Fibroblast of lung (primary cell): ENCODE measurements at regions not wholly inside any gene's neighbourhood (a gene's known extent, or its start where the extent isn't known, plus 50 kb on each side); places are given as distances from the start of the nearest gene placed in this dataset.

Experiments
- DNase-seq, 2 donors: peaks; one replicate each; pipeline versions ENCODE4 v3.0.0 to v3.0.0-alpha.2; 2010; ENCODE audit warnings: low read depth in 2 of 2
- H2AFZ ChIP-seq: 2 replicates; pipeline ENCODE4 v1.5.1; 2012; ENCODE audit warnings: low read length, control low read depth, inconsistent platforms
- H3K27ac ChIP-seq: 2 replicates; pipeline ENCODE4 v1.5.1; 2011; ENCODE audit warnings: low read length, control low read depth; ENCODE audit not compliant: insufficient read depth
- H3K27me3 ChIP-seq: 2 replicates; pipeline ENCODE4 v1.5.1; 2011; ENCODE audit warnings: mild to moderate bottlenecking, low read length; ENCODE audit not compliant: control insufficient read depth, insufficient read depth
- H3K36me3 ChIP-seq: 2 replicates; pipeline ENCODE4 v1.5.1; 2011; ENCODE audit warnings: low read length; ENCODE audit not compliant: control insufficient read depth, insufficient read depth
- H3K4me1 ChIP-seq: 2 replicates; pipeline ENCODE4 v1.5.1; 2011; ENCODE audit warnings: low read length; ENCODE audit not compliant: control insufficient read depth, insufficient read depth; ENCODE audit errors: extremely low read depth
- H3K4me2 ChIP-seq: 2 replicates; pipeline ENCODE4 v1.5.1; 2011; ENCODE audit warnings: low read length, control low read depth; ENCODE audit not compliant: insufficient read depth; ENCODE audit errors: extremely low read depth
- H3K4me3 ChIP-seq, 4 experiments: fragments of 200-600 bp in 1 of 4; sonication (generic) in 1 of 4; replicated peaks in 1 of 4; 2 replicates each; pipeline ENCODE4 v1.5.1; 2011 to 2016; ENCODE audit warnings: low read length in 4 of 4, low read depth in 3 of 4, mild to moderate bottlenecking in 3 of 4, control low read depth in 2 of 4, inconsistent platforms in 1 of 4, mixed read lengths in 1 of 4; ENCODE audit not compliant: insufficient read depth in 1 of 4; ENCODE audit errors: control extremely low read depth in 1 of 4
- H3K79me2 ChIP-seq: 2 replicates; pipeline ENCODE4 v1.5.1; 2012; ENCODE audit warnings: mild to moderate bottlenecking, low read length, inconsistent platforms; ENCODE audit not compliant: control insufficient read depth, insufficient read depth
- H3K9ac ChIP-seq: 2 replicates; pipeline ENCODE4 v1.5.1; 2011; ENCODE audit warnings: mild to moderate bottlenecking, low read length, control low read depth; ENCODE audit not compliant: insufficient read depth
- H3K9me3 ChIP-seq: 2 replicates; pipeline ENCODE4 v1.5.1; 2012; ENCODE audit warnings: low read depth, low read length; ENCODE audit not compliant: control insufficient read depth, insufficient read depth
- H4K20me1 ChIP-seq: 2 replicates; pipeline ENCODE4 v1.5.1; 2011; ENCODE audit warnings: low read length; ENCODE audit not compliant: control insufficient read depth, insufficient read depth; ENCODE audit errors: extremely low read depth
- EZH2 ChIP-seq: IDR thresholded peaks from 2 replicates; pipeline ENCODE4 v1.5.1; 2012; ENCODE audit warnings: low read length, control low read depth, mild to moderate bottlenecking; ENCODE audit errors: missing control alignments
- TF ChIP-seq, protein P1 (sequence below), 2 donors: IDR thresholded peaks in 1 of 2; conservative IDR thresholded peaks in 1 of 2; 1 replicate in 1 of 2; 2 replicates in 1 of 2; pipeline ENCODE4 v1.5.1; 2011 to 2012; ENCODE audit warnings: low read length in 2 of 2, control low read depth in 1 of 2, inconsistent platforms in 1 of 2, low read depth in 1 of 2, mild to moderate bottlenecking in 1 of 2

DNA sequence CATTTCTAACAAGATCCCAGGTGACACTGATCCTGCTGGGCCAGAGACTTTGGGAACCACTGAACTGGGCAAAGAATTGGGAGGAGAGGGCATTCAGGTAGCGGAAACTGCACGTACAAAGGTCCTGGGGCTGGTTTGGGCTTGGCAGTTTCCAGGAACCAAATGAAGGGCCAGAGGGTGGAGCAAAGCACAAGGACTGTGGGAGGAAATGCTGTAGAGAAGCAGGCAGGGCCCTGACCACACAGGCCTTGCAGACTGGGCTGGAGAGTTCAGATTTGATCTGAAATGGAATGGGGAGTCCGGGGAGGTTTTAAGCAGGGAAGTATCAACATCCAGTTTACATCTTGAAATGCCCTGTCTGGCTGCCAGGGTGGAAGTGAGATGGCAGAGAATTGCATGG lies 195.1 kb downstream of the PHETA1 start:
- H3K36me3 ChIP-seq, result no peaks in the 10 kb centered on the region
- H3K4me2 ChIP-seq, result no peak overlapping the region
- H3K9ac ChIP-seq, result no peak overlapping the region
- H3K4me3 ChIP-seq, result no peak overlapping the region
- H3K4me1 ChIP-seq, result no peaks in the 10 kb centered on the region
- no peaks in the 10 kb centered on the region for H3K79me2 ChIP-seq
- no peaks in the 10 kb centered on the region for H4K20me1 ChIP-seq
- H3K27me3 ChIP-seq, result peaks cover 3% of the 10 kb centered on the region
- H3K9me3 ChIP-seq, result no peaks in the 10 kb centered on the region
- no peak for DNase-seq
- no peak overlapping the region for H3K27ac ChIP-seq
- H2AFZ ChIP-seq, result no peak overlapping the region
- TF ChIP-seq, protein P1, sequence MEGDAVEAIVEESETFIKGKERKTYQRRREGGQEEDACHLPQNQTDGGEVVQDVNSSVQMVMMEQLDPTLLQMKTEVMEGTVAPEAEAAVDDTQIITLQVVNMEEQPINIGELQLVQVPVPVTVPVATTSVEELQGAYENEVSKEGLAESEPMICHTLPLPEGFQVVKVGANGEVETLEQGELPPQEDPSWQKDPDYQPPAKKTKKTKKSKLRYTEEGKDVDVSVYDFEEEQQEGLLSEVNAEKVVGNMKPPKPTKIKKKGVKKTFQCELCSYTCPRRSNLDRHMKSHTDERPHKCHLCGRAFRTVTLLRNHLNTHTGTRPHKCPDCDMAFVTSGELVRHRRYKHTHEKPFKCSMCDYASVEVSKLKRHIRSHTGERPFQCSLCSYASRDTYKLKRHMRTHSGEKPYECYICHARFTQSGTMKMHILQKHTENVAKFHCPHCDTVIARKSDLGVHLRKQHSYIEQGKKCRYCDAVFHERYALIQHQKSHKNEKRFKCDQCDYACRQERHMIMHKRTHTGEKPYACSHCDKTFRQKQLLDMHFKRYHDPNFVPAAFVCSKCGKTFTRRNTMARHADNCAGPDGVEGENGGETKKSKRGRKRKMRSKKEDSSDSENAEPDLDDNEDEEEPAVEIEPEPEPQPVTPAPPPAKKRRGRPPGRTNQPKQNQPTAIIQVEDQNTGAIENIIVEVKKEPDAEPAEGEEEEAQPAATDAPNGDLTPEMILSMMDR (conservative IDR thresholded peaks at IDR 0.05 in 1 of 2, IDR thresholded peaks at IDR 0.05 in 1 of 2; ENCODE audit: low read depth in 1 of 2, low read length in 2 of 2), result no peak
- TF ChIP-seq EZH2, result no peak

DNA sequence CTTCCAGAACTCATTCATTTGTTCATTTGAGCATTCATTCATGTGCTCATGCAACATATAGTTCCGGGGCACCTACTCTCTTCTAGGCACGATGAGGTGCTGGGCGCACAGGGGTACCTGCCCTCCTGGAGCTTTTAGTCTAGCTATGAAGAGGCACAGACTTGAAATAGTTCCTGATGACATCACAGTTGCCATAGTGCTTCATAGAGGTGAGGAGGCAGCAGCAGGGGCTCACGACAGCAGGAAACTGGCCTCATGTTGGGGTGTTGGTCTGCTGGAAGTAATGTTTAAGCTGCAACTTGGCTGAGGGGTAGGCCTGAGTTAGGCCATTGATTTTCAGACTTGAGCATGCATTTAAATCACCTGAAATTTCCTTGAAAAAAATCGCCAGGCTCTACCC lies 195.5 kb downstream of the PHETA1 start:
- Histone ChIP-seq H3K36me3 (no peaks in the 10 kb centered on the region), H2AFZ (no peak overlapping the region), H3K27ac (no peak overlapping the region), H3K79me2 (no peaks in the 10 kb centered on the region), H3K4me1 (no peaks in the 10 kb centered on the region), H3K27me3 (peaks cover 3% of the 10 kb centered on the region), H4K20me1 (no peaks in the 10 kb centered on the region), H3K4me3 (no peak overlapping the region), H3K9ac (no peak overlapping the region), H3K9me3 (no peaks in the 10 kb centered on the region), H3K4me2 (no peak overlapping the region)
- TF ChIP-seq, protein P1 (conservative IDR thresholded peaks at IDR 0.05 in 1 of 2, IDR thresholded peaks at IDR 0.05 in 1 of 2; ENCODE audit: low read depth in 1 of 2, low read length in 2 of 2), result no peak
- no peak for TF ChIP-seq EZH2
- no peak for DNase-seq

DNA sequence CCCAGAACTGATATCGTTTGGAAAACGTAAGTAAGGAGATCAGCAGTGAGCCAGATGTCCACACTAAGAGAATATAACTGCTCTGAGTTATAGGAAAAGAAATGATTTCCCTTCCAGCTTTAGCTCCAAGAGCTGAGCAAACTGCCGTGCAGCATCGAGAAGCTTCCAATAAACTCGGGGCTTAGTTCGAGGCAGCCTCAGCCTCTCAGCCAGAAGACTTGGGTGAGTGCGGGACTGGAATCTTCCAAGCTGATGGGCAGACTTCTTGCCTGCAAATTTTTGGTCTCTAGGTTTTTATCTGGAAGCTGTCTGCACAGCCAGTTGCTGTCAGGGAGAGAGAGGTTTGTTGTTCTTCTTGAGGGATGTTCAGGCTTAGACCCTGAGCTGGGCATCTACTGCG lies 196.1 kb downstream of the PHETA1 start:
- Histone ChIP-seq H3K79me2 (no peaks in the 10 kb centered on the region), H3K9me3 (no peaks in the 10 kb centered on the region), H4K20me1 (no peaks in the 10 kb centered on the region), H3K27me3 (peaks cover 3% of the 10 kb centered on the region), H3K4me1 (no peaks in the 10 kb centered on the region), H3K4me3 (no peak overlapping the region), H2AFZ (no peak overlapping the region), H3K27ac (no peak overlapping the region), H3K9ac (no peak overlapping the region), H3K36me3 (no peaks in the 10 kb centered on the region), H3K4me2 (no peak overlapping the region)
- TF ChIP-seq, protein P1 (conservative IDR thresholded peaks at IDR 0.05 in 1 of 2, IDR thresholded peaks at IDR 0.05 in 1 of 2; ENCODE audit: low read depth in 1 of 2, low read length in 2 of 2), result no peak
- TF ChIP-seq EZH2, result no peak
- DNase-seq, result no peak
